GM23338 (cell line): ENCODE measurements at regions not wholly inside any gene's neighbourhood (a gene's known extent, or its start where the extent isn't known, plus 50 kb on each side); places are given as distances from the start of the nearest gene placed in this dataset.

Experiments used
- EZH2 ChIP-seq: fragments of 200-600 bp; sonication (generic); IDR thresholded peaks from one replicate; pipeline ENCODE4 v1.8.0; 2017; ENCODE audit warnings: antibody characterized with exemption, mild to moderate bottlenecking, low read depth; ENCODE audit not compliant: unreplicated experiment
- TF ChIP-seq, protein P1 (sequence below), 2 experiments: fragments of 200-600 bp in 1 of 2; sonication (generic) in 1 of 2; conservative IDR thresholded peaks; 2 replicates each; pipeline versions ENCODE4 v1.5.1 to v1.6.1; 2016 to 2017; ENCODE audit warnings: antibody characterized with exemption in 2 of 2, low read depth in 2 of 2, mild to moderate bottlenecking in 2 of 2, moderate library complexity in 1 of 2

DNA sequence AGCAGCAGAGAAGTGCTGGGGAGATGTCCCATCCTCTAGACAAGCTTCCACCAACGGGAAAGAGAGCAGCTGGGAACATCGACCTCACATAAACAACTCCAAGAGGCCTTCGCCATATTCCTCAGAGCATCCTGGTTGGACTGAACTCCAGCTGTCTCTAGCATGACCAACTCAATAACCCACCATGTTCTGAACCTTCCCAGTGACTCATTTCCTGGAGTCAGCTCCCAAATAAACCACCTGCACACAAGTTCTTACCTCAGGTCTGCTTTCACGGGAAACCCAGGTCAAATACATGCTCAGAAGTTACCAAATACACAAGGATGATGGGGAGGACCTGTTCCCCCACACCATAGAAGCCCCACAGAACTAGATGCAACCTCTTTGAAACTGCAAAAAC is 878.5 kb downstream of the UQCRFS1 start:
- TF ChIP-seq, protein P1, sequence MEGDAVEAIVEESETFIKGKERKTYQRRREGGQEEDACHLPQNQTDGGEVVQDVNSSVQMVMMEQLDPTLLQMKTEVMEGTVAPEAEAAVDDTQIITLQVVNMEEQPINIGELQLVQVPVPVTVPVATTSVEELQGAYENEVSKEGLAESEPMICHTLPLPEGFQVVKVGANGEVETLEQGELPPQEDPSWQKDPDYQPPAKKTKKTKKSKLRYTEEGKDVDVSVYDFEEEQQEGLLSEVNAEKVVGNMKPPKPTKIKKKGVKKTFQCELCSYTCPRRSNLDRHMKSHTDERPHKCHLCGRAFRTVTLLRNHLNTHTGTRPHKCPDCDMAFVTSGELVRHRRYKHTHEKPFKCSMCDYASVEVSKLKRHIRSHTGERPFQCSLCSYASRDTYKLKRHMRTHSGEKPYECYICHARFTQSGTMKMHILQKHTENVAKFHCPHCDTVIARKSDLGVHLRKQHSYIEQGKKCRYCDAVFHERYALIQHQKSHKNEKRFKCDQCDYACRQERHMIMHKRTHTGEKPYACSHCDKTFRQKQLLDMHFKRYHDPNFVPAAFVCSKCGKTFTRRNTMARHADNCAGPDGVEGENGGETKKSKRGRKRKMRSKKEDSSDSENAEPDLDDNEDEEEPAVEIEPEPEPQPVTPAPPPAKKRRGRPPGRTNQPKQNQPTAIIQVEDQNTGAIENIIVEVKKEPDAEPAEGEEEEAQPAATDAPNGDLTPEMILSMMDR (conservative IDR thresholded peaks at IDR 0.05; ENCODE audit: low read depth in 2 of 2), result no peak
- no peak for TF ChIP-seq EZH2
